GM18499 (cell line): ENCODE measurements at regions not wholly inside any gene's neighbourhood (a gene's known extent, or its start where the extent isn't known, plus 50 kb on each side); places are given as distances from the start of the nearest gene placed in this dataset.
"Not testable (repeated sequence)": the region's sequence is repeated elsewhere in the genome, so short reads cannot be mapped to it uniquely, and the experiment has no call there.

Experiments
- ATAC-seq: cut with Tn5 transposase; IDR thresholded peaks from one replicate; pipeline ENCODE4 v1.9.1; 2021; ENCODE audit warnings: moderate number of reproducible peaks; ENCODE audit not compliant: insufficient read depth, unreplicated experiment

- ATAC-seq, result no peak
Observed at GRCh38 chr1:208344202-208344857, 100.1 kb upstream of the PLXNA2 start.

GRCh38 chr1:208347191-208347590 lies 103.0 kb upstream of the PLXNA2 start:
- no peak for ATAC-seq

GRCh38 chr1:208349694-208350330 lies 105.6 kb upstream of the PLXNA2 start:
- ATAC-seq, result no peak

GRCh38 chr1:208350815-208351214 lies 106.6 kb upstream of the PLXNA2 start:
- ATAC-seq, result no peak

GRCh38 chr1:208351838-208352237 lies 107.7 kb upstream of the PLXNA2 start:
- ATAC-seq, result no peak

- not testable (repeated sequence) for ATAC-seq
Observed at GRCh38 chr1:208353797-208354196, 109.6 kb upstream of the PLXNA2 start.

- no peak for ATAC-seq
Observed at GRCh38 chr1:208357644-208358507, 113.7 kb upstream of the PLXNA2 start.

- no peak for ATAC-seq
Observed at GRCh38 chr1:208358651-208359050, 114.5 kb upstream of the PLXNA2 start.

- no peak for ATAC-seq
Observed at GRCh38 chr1:208362011-208362410, 117.8 kb upstream of the PLXNA2 start.

- ATAC-seq, result no peak
Observed at GRCh38 chr1:208366559-208366958, 122.4 kb upstream of the PLXNA2 start.

GRCh38 chr1:208369045-208369444 lies 124.9 kb upstream of the PLXNA2 start:
- ATAC-seq, result no peak

- ATAC-seq, result no peak
Observed at GRCh38 chr1:208369658-208370057, 125.5 kb upstream of the PLXNA2 start.

- no peak for ATAC-seq
Observed at GRCh38 chr1:208374391-208374941, 130.3 kb upstream of the PLXNA2 start.

GRCh38 chr1:208381481-208381880 lies 137.3 kb upstream of the PLXNA2 start:
- no peak for ATAC-seq

- no peak for ATAC-seq
Observed at GRCh38 chr1:208387908-208388811, 144.0 kb upstream of the PLXNA2 start.

- no peak for ATAC-seq
Observed at GRCh38 chr1:208393416-208393815, 149.2 kb upstream of the PLXNA2 start.

GRCh38 chr1:208393826-208394225 lies 149.6 kb upstream of the PLXNA2 start:
- no peak for ATAC-seq

GRCh38 chr1:208397286-208397685 lies 153.1 kb upstream of the PLXNA2 start:
- ATAC-seq, result no peak

- ATAC-seq, result no peak
Observed at GRCh38 chr1:208405014-208405413, 160.8 kb upstream of the PLXNA2 start.

- no peak for ATAC-seq
Observed at GRCh38 chr1:208409176-208409575, 165.0 kb upstream of the PLXNA2 start.
